Esophagus squamous epithelium (tissue), 4 donors: ENCODE measurements at regions not wholly inside any gene's neighbourhood (a gene's known extent, or its start where the extent isn't known, plus 50 kb on each side); places are given as distances from the start of the nearest gene placed in this dataset.

ENCODE experiments used
- CTCF ChIP-seq, 6 experiments: fragments of 450-650 bp in 4 of 6; fragments of 200-600 bp in 2 of 6; sonication (generic) in 2 of 6; IDR thresholded peaks; one replicate each; pipeline ENCODE4 v1.5.1; 2016 to 2019; ENCODE audit warnings: antibody characterized with exemption in 6 of 6, mild to moderate bottlenecking in 4 of 6, moderate library complexity in 4 of 6
- POLR2A ChIP-seq, 4 donors: fragments of 450-650 bp; IDR thresholded peaks; one replicate each; pipeline ENCODE4 v1.6.1; 2017; ENCODE audit warnings: antibody characterized with exemption in 4 of 4, mild to moderate bottlenecking in 4 of 4, moderate library complexity in 3 of 4

DNA sequence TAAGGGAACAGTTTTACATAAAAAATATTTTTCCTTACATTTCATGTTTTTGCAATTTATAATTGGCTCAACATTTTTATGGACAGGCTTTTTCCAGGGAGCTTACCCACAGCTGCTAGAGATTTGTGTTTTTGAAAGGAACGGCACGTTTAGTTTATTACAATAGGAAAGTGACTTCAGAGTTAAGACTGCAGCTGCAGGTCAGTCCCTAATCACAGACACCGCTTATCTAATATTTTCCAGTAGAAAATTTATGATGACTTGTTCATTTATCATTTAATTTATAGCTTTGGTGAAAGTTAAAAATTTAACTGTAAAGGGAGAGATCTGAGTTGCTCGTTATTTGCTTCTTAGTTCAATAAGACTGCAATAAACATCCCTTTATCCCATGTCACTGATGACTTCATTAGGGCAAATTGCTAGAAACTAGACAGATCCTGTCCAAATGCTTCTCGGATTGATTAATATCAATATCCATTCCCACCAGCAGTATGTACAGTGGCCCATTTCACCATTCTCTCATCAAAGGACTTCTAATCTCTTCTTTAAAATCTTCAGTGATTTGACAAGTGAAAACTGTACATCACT is 97.0 kb upstream of the ODAD2 start:
- TF ChIP-seq CTCF (IDR thresholded peaks at IDR 0.05) = no peak
- TF ChIP-seq POLR2A (IDR thresholded peaks at IDR 0.05) = no peak
